HL-60 (cell line): ENCODE measurements at regions not wholly inside any gene's neighbourhood (a gene's known extent, or its start where the extent isn't known, plus 50 kb on each side); places are given as distances from the start of the nearest gene placed in this dataset.
"Not testable (repeated sequence)": the region's sequence is repeated elsewhere in the genome, so short reads cannot be mapped to it uniquely, and the experiment has no call there.

Experiments
- DNase-seq, 2 experiments: peaks; one replicate each; pipeline ENCODE4 v3.0.0-alpha.2; 2010 to 2020; ENCODE audit warnings: low read depth in 1 of 2, low spot score in 1 of 2
- H3K27ac ChIP-seq: fragments of 250-450 bp; sonication (Bioruptor Pico); replicated peaks from 2 replicates; pipeline ENCODE4 v1.5.1; 2020; ENCODE audit warnings: mild to moderate bottlenecking, moderate library complexity
- H3K27me3 ChIP-seq: fragments of 250-450 bp; sonication (Bioruptor Pico); 2 replicates; pipeline ENCODE4 v1.5.1; 2021; ENCODE audit warnings: mild to moderate bottlenecking, moderate library complexity; ENCODE audit not compliant: insufficient read depth, poor library complexity, severe bottlenecking
- H3K4me3 ChIP-seq: replicated peaks from 2 replicates; pipeline ENCODE4 v1.5.1; 2011; ENCODE audit warnings: mild to moderate bottlenecking, control low read depth, low read length; ENCODE audit not compliant: insufficient read depth
- GABPA ChIP-seq: IDR thresholded peaks from 2 replicates; pipeline ENCODE4 v1.6.1; 2012; ENCODE audit warnings: low read depth
- POLR2AphosphoS5 ChIP-seq: IDR thresholded peaks from 2 replicates; pipeline ENCODE4 v1.6.1; 2012; ENCODE audit warnings: low read depth
- REST ChIP-seq: IDR thresholded peaks from 2 replicates; pipeline ENCODE4 v1.6.1; 2012; ENCODE audit warnings: low read depth; ENCODE audit not compliant: insufficient replicate concordance
- SPI1 ChIP-seq: IDR thresholded peaks from 2 replicates; pipeline ENCODE4 v1.6.1; 2012; ENCODE audit warnings: low read depth, mild to moderate bottlenecking, borderline replicate concordance
- TF ChIP-seq, protein P1 (sequence below): IDR thresholded peaks from one replicate; pipeline ENCODE4 v1.5.1; 2011; ENCODE audit warnings: low read length, control low read depth, inconsistent platforms; ENCODE audit not compliant: insufficient read depth

DNA sequence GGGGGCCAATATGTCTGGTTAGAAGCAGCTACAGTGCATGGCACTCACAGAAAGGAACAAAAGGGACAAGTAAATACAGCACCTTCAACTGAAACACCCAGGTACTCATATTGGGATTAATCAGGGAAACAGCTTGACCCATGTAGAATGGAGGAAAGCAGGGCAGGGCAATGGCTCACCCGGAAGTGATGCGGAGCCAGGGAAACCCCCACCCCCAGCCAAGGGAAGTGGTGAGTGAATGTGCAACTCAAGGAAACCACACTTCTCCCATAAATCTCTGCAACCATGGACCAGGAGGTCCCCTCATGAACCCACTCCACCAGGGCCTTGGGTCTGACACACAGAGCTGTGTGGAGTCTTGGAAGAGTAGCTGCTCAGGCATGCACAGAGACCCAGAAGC, 117.1 kb downstream of the MTHFS start:
- no peak for DNase-seq
- H3K27me3 ChIP-seq, result no peaks in the 10 kb centered on the region
- TF ChIP-seq POLR2AphosphoS5, result no peak
- TF ChIP-seq SPI1, result no peak
- no peak for TF ChIP-seq REST
- no peak for TF ChIP-seq GABPA
- TF ChIP-seq, protein P1, sequence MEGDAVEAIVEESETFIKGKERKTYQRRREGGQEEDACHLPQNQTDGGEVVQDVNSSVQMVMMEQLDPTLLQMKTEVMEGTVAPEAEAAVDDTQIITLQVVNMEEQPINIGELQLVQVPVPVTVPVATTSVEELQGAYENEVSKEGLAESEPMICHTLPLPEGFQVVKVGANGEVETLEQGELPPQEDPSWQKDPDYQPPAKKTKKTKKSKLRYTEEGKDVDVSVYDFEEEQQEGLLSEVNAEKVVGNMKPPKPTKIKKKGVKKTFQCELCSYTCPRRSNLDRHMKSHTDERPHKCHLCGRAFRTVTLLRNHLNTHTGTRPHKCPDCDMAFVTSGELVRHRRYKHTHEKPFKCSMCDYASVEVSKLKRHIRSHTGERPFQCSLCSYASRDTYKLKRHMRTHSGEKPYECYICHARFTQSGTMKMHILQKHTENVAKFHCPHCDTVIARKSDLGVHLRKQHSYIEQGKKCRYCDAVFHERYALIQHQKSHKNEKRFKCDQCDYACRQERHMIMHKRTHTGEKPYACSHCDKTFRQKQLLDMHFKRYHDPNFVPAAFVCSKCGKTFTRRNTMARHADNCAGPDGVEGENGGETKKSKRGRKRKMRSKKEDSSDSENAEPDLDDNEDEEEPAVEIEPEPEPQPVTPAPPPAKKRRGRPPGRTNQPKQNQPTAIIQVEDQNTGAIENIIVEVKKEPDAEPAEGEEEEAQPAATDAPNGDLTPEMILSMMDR, result no peak
- no peak overlapping the region for H3K27ac ChIP-seq
- H3K4me3 ChIP-seq, result no peak overlapping the region

- not testable (repeated sequence) for H3K27me3 ChIP-seq, H3K27ac ChIP-seq, H3K4me3 ChIP-seq, DNase-seq
These were observed 114.5 kb downstream of the MTHFS start for GRCh38 chr15:79782307-79782706.
